Stomach (tissue), 8 donors: ENCODE measurements at regions not wholly inside any gene's neighbourhood (a gene's known extent, or its start where the extent isn't known, plus 50 kb on each side); places are given as distances from the start of the nearest gene placed in this dataset.

Source experiments
- DNase-seq, 2 donors: peaks; one replicate each; pipeline versions ENCODE4 v3.0.0 to v3.0.0-alpha.2; 2013 to 2019
- H3K27ac ChIP-seq, 5 donors: fragments of 200-600 bp in 4 of 5; sonication (generic) in 4 of 5; one replicate each; pipeline ENCODE4 v1.5.1; 2013 to 2019; ENCODE audit warnings: mild to moderate bottlenecking in 1 of 5, moderate library complexity in 1 of 5
- H3K27me3 ChIP-seq, 3 donors: fragments of 200-600 bp; sonication (generic); one replicate each; pipeline ENCODE4 v1.5.1; 2017 to 2019; ENCODE audit warnings: mixed run types in 1 of 3
- H3K36me3 ChIP-seq, 4 donors: fragments of 200-600 bp; sonication (generic); 1 replicate in 3 of 4; 2 replicates in 1 of 4; pipeline ENCODE4 v1.5.1; 2016 to 2019
- H3K4me1 ChIP-seq, 4 donors: fragments of 200-600 bp; sonication (generic); one replicate each; pipeline ENCODE4 v1.5.1; 2016 to 2019
- H3K4me3 ChIP-seq, 4 donors: fragments of 200-600 bp; sonication (generic) in 3 of 4; one replicate each; pipeline ENCODE4 v1.5.1; 2016 to 2019; ENCODE audit warnings: mild to moderate bottlenecking in 1 of 4
- H3K9me3 ChIP-seq, 4 donors: fragments of 200-600 bp; sonication (generic); one replicate each; pipeline ENCODE4 v1.5.1; 2016 to 2019
- CTCF ChIP-seq, 7 experiments: fragments of 450-650 bp in 4 of 7; fragments of 200-600 bp in 3 of 7; sonication (generic) in 3 of 7; IDR thresholded peaks; one replicate each; pipeline ENCODE4 v1.5.1; 2016 to 2019; ENCODE audit warnings: antibody characterized with exemption in 7 of 7, control low read depth in 2 of 7, mild to moderate bottlenecking in 1 of 7
- EP300 ChIP-seq: sonication (generic); formaldehyde crosslinking; IDR thresholded peaks from one replicate; pipeline ENCODE4 v1.6.1; 2017; ENCODE audit warnings: antibody characterized with exemption
- POLR2A ChIP-seq, 4 donors: fragments of 450-650 bp; IDR thresholded peaks; one replicate each; pipeline ENCODE4 v1.6.1; 2016; ENCODE audit warnings: antibody characterized with exemption in 4 of 4, control low read depth in 2 of 4, mild to moderate bottlenecking in 1 of 4, moderate library complexity in 1 of 4
- POLR2AphosphoS5 ChIP-seq, 3 donors: sonication (generic); formaldehyde crosslinking; IDR thresholded peaks; one replicate each; pipeline ENCODE4 v1.6.1; 2016; ENCODE audit warnings: antibody characterized with exemption in 3 of 3
- WGBS, 5 donors: extraction: QIAGEN DNeasy Blood & Tissue Kit in 3 of 5; methylation state at CpG; one replicate each; pipeline versions ENCODE4 v1.1.5 to v1.1.7; 2013 to 2018; 5-methylcytosine and 5-hydroxymethylcytosine counted together
- intact Hi-C: fragments of 100-400 bp; cut with DNase I; formaldehyde crosslinking; loops from one replicate; pipeline ENCODE4 v1.15.1; 2023; ENCODE audit warnings: low total_unique reads
- donor health status: healthy with polysubstance abuse.
- donor health status: Bipolar disorder and iron deficiency.
- donor health status: healthy.

- WGBS, 5 donors: 53 to 64% (median 56%) methylated on average over 4 of the region's 4 CpGs
- Histone ChIP-seq H3K27ac (no peak overlapping the region), H3K36me3 (no peaks in the 10 kb centered on the region)
These were observed 329.6 kb upstream of the NPVF start for GRCh38 chr7:25557930-25558329.

GRCh38 chr7:25558605-25559004 is 330.3 kb upstream of the NPVF start:
- 88 to 95% (median 93%) methylated on average over 3 of the region's 3 CpGs for WGBS, 5 donors
- Histone ChIP-seq H3K9me3 (peaks cover 0 to 6% (median 0%) of the 10 kb centered on the region in 4 donors), H3K27me3 (no peaks in the 10 kb centered on the region), H3K36me3 (no peaks in the 10 kb centered on the region), H3K4me3 (no peak overlapping the region), H3K27ac (no peak overlapping the region), H3K4me1 (peaks cover 0 to 31% (median 0%) of the 10 kb centered on the region in 4 donors)
- no peak for DNase-seq
- intact Hi-C loops: no loop called here
- TF ChIP-seq CTCF (IDR thresholded peaks at IDR 0.05): no peak
- TF ChIP-seq POLR2AphosphoS5 (IDR thresholded peaks at IDR 0.05): no peak
- TF ChIP-seq POLR2A (IDR thresholded peaks at IDR 0.05): no peak
- TF ChIP-seq EP300: no peak

More at GRCh38 chr7:25557930-25558329, 329.6 kb upstream of the NPVF start:
- intact Hi-C loops: no loop called here
- no peak overlapping the region for H3K4me3 ChIP-seq
- H3K9me3 ChIP-seq: peaks cover 0 to 6% (median 0%) of the 10 kb centered on the region in 4 donors
- TF ChIP-seq EP300 (no peak), POLR2AphosphoS5 (IDR thresholded peaks at IDR 0.05) (no peak)
- H3K27me3 ChIP-seq: no peaks in the 10 kb centered on the region
- peaks cover 0 to 35% (median 0%) of the 10 kb centered on the region in 4 donors for H3K4me1 ChIP-seq
- DNase-seq: no peak

GRCh38 chr7:25559581-25560367 is 331.5 kb upstream of the NPVF start:
- Histone ChIP-seq H3K36me3 (no peaks in the 10 kb centered on the region), H3K4me1 (peaks cover 0 to 32% (median 0%) of the 10 kb centered on the region in 4 donors), H3K27me3 (no peaks in the 10 kb centered on the region), H3K27ac (no peak overlapping the region), H3K4me3 (no peak overlapping the region), H3K9me3 (peaks cover 0 to 6% (median 0%) of the 10 kb centered on the region in 4 donors)
- no peak for DNase-seq
- 80 to 93% (median 91%) methylated on average over 16 of the region's 16 CpGs for WGBS, 5 donors
- intact Hi-C loops: loop anchor here (10.0 kb wide), 1 partner anchor 165 kb away; no protein-coding TSS in a partner anchor
- TF ChIP-seq EP300 (no peak), CTCF (IDR thresholded peaks at IDR 0.05) (no peak), POLR2A (IDR thresholded peaks at IDR 0.05) (no peak), POLR2AphosphoS5 (IDR thresholded peaks at IDR 0.05) (no peak)

GRCh38 chr7:25562673-25563182 is 334.4 kb upstream of the NPVF start:
- no peaks in the 10 kb centered on the region for H3K36me3 ChIP-seq
- H3K4me1 ChIP-seq: peaks cover 0 to 28% (median 13%) of the 10 kb centered on the region in 4 donors
- WGBS, 5 donors: 61 to 73% (median 70%) methylated on average over 6 of the region's 6 CpGs
- no peak overlapping the region for H3K27ac ChIP-seq
- no peak for TF ChIP-seq EP300
- no peak for TF ChIP-seq CTCF (IDR thresholded peaks at IDR 0.05)
- no peak for TF ChIP-seq POLR2AphosphoS5 (IDR thresholded peaks at IDR 0.05)
- no peak for TF ChIP-seq POLR2A (IDR thresholded peaks at IDR 0.05)
- H3K27me3 ChIP-seq: no peaks in the 10 kb centered on the region
- H3K4me3 ChIP-seq: no peak overlapping the region
- H3K9me3 ChIP-seq: peaks cover 0 to 6% (median 0%) of the 10 kb centered on the region in 4 donors
- intact Hi-C loops: loop anchor here (10.0 kb wide), 1 partner anchor 168 kb away; no protein-coding TSS in a partner anchor
- no peak for DNase-seq
